Stimulated activated CD4-positive, alpha-beta T cell treated with anti-CD3 and anti-CD28 coated beads, Interleukin-12 subunit alpha, Interleukin-12 subunit beta, amount 100 ng/mL, for 24 hours (primary cell): ENCODE measurements at regions not wholly inside any gene's neighbourhood (a gene's known extent, or its start where the extent isn't known, plus 50 kb on each side); places are given as distances from the start of the nearest gene placed in this dataset.

Experiments used
- DNase-seq, 2 experiments: peaks; one replicate each; pipeline ENCODE4 v3.0.0-alpha.2; 2020; ENCODE audit warnings: low read depth in 2 of 2

DNA sequence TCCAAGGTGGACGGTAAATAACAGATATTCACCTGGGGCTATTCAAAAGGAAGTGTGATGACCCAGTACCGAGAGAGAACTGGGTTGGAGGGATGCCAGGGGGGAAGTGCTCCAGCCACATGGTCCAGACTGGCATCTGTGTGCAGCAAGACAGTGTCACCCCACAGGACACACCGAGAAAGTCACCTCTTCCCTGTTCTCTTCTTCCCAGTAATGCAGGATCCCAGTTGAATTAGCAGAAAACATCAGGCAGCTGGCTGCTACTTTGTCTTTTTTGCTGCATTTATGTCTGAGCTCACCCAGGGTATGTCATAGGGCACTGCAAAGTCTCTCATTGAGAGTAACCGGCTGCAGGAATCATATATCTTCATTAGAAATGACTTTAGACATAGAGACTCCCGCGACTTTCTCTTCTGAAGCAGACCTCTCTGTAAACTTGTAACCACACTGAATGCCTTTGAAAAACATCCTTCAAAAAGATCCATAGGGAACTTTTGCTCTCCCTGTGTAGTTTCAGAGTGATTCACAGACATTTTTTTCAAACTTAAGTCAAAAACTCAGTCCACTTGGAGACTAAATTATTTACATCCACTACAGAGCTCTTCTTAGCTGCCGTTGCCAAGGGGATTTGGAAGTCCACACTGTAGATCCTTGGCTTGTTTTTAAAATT, 609.0 kb upstream of the DPP6 start:
- DNase-seq = no peak

DNA sequence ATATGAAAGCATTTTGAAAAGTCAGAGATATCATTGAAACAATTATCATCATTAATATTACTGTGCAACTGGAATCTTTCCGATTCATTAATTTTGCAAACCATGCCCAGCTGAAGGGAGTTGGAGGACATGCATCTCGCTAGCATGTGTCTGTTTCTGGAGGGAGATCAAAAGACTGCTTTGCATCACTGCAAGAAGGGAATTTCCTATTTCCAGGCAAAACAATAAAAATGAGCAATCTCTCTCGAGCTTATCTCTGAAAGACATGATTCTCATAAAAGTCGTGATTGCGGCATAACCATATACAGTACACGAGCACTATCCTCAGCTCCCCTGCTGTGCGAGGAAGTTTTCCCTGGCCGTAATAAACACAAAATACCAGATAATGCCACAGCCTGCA, 607.6 kb upstream of the DPP6 start:
- no peak for DNase-seq

DNA sequence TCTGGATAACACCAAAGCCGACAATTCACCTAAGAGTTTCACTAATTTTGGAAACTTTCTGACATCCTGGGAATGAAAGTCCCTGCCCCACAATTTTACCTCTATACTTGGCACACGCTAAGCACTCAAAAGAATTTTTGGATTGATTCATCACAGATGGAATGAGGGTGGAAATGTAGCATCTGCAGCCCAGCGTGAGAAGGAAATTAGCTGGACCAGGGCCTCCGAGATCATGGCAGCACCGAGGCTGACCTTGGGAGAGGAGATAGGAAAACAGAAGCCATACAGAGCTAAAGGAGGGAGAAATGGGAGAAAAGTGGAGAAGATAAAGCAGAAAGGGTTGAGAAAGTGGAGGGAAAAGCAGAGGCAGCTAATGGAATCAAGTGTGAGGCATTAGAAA, 606.6 kb upstream of the DPP6 start:
- DNase-seq = no peak

DNA sequence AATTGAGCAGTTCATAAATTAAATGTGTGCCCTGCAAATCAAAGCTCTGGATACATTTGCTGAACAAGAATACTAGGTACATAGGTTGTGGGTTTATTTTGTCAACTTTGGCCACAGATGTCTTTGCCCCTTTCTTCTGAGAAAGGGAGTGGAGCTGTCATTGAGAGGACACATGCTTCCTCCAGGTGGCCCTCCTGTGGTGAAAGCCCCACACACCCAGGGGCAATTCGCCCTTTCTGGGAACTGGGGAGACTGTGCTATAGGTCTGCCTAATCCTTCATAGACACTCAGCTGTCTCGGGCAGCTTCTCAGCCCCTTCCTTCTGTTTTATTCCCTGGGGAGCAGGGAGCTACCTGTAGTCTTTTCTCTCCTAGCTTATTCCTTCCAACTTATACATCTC, 605.7 kb upstream of the DPP6 start:
- no peak for DNase-seq

DNA sequence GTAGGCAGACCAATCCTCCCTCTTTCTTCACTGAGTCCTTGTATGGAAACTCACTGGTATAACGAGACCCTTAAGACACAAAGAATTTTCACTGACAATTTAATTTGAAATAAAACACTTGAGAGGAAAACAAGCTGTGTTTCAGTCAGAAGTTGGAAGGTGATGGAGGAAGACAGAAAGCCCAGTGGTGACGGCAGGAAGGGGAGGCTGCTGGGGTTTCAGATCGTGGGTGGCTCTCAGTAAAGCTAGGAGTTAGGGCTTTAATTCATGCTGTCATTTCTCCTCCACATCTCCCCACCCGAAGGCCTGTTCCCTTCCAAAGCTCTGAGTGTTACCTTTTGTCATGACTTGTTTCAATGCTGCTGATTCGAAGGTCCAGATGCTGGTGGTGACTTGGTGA, 605.2 kb upstream of the DPP6 start:
- DNase-seq = no peak

DNA sequence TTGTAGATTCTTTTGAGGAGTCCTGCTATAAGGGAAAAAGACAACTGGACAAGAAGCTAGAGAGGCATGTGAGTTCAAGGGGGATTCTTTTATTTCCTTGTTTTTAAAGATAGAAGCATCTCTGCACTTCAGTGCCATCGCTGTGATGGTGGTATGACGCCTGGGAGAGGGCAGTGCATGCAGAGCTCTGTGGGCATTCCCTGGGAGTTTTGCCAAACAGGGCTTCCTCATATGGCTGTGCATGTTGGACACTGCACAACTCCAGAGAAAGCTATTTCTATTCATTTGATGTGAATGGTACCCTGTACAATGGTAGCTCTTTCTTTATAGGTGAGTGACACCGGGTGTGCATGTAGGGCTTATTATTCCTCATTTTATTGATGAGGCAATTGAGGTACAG, 599.5 kb upstream of the DPP6 start:
- no peak for DNase-seq

DNA sequence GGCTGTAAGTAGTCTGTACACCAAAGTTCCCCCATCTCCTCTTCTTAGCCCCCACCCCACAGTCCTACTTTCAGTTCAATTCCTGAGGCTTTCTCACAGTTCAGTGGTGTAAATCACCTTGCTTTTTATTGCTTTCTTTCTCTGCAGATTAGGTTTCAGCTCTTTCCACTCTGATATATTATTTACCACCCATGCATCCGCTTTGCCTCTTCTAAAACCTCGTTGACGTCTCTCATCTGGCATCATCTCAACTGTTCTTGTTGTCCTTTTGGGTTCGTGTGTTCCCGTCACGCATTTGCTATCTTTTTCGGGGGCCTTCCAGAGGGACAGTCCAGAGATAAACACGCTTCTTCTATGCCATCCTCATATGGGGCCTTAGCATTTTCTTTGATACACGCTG, 597.9 kb upstream of the DPP6 start:
- DNase-seq = no peak

DNA sequence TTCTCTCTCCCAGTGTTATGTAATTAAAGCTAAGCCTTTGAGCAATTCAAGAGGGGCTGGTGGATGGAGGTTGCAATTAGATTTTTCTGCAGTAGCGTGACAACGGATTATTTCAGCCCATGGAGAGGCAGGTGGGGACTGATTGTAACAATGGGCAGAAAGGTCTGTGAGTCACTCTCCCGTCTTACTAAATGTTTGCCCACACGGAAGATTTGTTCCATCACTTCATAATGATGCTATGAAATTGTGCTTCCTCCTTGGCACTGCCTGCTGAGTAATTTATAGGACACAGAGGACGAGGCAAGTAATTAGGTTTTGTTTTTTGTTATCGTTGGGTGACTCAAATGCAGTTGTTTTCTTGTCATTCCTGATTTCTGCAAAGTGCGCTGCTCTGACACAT, 594.5 kb upstream of the DPP6 start:
- DNase-seq = no peak

DNA sequence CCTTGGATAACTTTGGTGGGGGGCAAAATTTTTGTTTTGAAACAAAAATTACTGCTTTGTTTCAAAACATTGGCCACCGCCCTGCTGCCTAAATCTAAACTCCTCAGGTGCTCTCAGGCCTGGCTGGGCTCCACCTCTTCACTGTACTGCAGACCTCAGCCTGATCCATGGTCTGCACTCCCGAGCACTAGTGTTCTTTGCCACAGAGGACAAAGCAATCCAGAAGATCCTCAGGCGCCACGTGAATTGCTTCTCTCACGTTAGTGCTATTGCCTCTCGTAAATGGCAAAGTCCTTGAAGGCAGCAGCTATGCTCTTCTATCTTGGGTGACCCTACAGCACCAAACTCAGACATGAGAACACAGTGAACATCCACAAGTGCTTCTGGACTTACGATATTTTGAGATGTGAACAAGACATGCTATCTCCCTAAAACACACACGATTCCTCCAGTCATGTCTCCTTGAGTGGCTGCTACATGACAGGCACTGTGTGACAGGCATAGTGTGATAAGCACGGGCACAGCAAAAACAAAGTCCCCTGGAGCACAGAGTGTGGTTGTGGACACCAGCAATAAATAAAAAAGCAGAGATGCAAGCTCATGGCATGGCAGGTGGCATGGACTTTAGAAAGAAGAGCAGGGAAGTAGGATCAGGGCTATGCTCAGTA, 582.1 kb upstream of the DPP6 start:
- DNase-seq = no peak

DNA sequence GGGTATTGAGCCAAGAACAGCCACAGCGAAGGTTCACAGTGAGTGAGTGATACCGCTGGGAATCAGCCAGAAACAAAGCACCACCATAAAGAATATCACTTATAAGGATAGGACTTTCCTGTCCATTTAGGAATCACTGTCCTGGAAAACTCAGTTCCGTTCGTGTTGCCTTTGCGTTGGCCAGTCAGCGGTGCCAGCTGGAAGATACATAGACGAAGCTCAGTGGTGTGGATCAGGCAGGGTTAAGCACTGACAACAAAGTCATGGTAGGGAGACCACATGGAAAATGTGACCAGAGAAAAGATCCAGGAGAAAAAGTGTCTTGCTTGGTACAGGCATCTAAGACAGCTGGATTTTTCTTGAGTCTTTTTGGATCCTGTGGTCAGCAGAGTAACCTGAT, 579.7 kb upstream of the DPP6 start:
- no peak for DNase-seq

DNA sequence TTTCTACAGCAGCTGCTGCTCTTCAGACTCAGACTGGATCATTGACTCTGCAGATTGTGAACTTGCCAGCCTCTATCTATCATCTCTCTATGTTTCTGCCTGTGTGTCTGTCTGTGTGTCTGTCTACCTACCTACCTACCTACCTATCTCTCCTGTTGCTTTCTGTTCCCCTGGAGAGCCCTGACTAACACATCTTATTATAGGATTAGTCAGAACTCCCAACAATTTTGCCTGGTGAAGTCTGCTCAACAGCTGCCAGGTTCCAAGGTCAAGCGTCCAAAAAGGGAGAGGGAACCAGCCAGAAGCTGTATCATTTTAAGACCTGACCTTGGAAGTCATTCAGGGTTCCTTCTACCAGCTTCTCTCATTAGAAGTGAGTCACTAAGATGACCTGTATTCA, 579.0 kb upstream of the DPP6 start:
- DNase-seq = no peak

DNA sequence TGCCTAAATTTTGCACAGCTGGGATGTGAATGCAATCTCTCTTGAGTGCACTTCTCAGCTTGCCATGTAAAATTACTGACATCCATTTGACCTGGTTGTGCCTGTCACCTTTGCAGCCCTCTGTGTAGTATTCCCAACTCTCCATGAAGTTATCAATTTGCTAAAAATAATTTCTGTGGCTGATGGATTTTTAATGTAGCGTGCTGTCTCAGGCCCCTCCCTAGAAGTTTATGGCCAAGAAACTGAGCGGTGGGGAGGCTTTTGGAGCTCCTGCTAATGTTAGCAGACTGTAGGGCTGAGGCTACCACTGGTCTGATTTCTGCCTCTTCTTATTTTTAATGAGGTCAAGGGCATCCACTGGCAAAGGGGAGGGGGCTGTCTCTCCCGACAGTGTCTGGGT, 577.0 kb upstream of the DPP6 start:
- DNase-seq = no peak

DNA sequence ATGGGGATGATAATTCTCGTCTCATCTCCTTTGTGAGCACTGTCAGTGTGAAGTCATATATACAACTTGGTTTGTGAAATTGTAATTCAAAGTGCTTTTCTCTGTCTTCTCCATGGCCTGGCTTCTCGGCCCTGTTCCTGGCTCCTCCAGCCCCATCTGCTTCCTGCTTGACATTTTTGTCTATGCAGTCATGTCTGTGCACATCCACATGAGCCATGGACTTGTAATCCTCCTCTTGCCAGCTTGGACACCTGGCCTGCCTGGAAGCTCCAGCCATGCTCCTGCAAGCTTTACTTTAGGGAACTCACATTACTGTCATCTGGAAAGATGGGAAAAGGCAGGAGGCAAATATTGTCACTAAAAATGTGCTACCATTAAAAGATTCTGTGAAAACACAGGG, 576.0 kb upstream of the DPP6 start:
- DNase-seq = no peak

DNA sequence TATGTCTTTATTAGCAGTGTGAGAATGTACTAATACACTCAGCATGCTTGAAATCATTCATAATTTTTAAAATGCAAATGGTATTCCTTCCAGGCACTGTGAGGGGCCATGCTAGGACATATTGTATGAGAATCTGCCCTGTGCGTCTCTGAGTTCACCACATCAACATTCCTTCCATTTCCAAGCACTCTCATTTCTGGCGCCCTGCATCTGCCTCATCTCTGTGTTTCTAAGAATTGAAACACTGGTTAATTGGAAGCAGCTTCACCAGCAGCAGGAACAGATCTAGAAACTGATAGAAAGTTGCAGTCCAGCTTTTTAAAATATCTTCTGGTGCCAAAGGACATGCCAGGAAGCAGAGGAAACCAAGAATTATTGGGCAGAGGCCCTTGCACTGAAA, 555.9 kb upstream of the DPP6 start:
- no peak for DNase-seq

DNA sequence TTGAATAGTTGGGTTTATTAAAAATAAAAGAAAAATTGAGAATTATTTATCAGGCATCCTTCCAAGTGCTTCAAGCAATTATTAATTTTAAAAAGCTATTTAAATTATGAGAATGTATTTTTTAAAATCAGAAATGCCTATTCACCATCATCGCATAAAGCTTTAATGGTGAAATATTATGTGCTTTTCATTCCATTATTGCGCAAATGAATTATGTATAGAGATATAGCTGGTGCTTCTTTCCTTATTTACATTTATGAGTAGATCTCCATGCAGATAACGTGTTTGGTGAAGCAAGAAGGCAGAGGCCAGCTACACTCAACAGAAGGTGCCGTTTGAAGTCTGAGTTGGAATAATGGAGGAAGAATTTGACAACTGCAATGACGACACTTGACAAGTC, 549.1 kb upstream of the DPP6 start:
- DNase-seq = no peak

DNA sequence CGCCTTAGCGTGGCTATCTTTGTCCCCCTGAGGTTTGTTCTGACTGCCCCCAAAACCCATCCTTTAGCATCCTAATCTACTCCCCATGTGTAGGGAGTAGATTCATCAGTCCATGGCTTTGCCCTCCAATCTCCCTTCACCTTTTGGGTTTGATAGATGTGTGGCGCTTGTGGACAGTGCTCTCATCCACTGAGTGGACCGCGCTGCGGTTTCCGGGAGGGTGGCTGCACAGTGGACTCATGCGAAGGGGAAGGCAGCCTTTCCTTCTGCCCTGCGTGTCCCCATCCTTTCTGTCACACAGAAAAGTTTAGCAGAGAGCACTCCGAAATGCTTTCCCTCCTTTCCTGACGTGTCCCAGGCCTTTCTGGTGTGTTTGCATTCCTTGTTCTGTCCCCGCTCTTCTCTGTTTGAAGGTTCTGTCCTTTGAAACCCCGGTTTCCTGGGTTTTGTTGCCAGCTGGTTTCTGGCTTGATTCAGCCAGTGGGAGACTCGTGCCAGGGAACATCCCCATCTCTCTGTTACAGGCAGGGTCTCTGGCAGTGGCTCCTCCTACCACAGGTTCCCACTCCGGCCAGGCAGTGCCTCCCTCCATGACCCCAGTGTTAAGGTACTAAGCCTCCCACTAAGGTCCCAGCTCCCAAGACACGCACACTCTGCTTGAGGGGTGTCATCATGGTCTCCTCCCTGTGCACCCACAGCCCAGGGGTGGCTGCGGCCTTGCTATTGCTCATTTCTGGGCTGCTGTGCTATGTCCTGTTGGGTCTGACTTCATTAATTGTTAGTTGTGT, 547.7 kb upstream of the DPP6 start:
- no peak for DNase-seq

DNA sequence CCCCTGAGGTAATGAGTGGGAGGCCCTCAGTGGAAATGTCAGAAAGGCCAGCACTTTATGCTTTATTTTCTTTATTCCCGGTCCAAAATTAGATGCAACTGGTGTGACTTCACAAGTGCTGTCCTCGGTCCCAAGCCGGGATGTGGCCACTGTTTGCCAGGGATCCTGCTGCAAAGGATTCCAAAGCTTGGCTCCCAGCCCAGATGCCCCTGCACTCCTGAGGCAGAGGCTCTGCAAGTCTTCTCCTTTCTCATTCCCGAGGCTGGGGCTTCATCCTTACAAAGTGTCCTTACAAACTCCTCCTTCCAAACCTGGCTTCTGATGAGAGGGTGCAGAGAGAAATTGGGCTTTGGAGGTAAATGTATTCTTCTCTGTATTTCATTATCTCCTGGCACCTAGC, 544.3 kb upstream of the DPP6 start:
- DNase-seq = no peak

DNA sequence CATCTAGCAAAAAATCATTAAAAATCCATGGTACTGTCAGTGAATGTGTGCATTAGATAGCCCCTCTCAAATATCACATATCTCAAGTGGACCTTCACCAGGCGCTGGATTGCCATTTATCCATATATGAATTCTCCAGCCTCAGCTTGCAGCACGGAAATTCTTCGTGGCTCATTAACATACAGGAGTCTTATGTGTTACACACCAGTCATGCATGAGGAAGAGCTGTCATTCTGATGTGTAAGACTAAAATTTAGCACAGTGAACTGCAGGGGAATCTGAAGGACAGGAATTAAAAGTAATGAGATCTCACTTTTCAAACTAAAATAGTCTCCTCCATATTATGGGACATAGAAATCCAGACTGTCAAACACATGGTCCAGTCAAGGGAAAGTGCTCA, 542.4 kb upstream of the DPP6 start:
- DNase-seq = no peak

DNA sequence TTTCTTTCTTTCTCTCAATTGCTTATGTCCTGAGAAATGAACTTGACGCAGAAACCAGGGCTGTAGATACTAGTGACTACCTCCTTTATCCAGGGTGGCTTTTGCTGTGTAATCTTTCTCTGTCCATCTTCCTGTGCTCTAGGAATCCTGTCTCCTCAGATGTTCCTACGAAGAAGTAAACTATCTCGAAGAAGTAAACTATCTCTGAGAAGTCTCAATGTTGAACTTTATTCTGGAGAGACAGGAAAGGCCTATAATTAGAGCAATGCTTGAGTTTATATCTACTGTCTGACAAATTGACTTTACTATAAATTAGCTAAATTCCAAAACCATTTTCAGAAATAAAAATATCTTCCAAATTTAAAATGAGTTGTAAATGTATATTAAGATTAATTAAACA, 541.5 kb upstream of the DPP6 start:
- DNase-seq = no peak

DNA sequence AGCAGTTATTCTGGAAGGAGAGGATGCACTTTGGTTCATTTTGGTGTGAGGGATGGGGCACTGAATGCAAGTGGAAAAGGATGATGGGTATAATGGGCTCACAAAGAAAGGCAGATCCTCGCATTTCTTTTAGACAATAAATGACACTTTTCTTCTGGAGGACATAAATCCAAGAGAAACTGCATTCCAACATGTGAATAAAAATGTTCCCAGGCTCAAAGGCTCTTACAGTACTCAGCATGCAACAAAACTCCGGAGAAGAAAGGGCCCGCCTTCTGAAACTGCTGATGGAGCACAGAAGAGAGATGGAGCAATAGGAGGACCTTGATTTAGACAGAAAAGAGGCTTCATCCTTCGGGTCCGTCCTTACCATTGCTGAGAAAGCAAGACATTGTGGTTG, 538.2 kb upstream of the DPP6 start:
- DNase-seq = no peak

DNA sequence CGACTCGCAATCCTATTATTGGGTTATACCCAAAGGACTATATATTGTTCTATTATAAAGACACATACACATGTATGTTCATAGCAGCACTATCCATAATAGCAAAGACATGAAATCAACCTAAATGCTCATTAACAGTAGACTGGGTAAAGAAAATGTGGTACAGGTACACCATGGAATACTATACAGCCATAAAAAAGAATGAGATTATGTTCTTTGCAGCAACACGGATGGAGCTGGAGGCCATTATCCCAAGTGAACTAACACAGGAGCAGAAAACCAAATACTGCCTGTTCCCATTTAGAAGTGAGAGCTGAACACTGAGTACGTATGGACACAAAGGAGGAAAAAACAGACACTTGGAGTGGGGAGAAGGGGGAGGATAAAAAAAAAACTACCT, 536.8 kb upstream of the DPP6 start:
- no peak for DNase-seq

DNA sequence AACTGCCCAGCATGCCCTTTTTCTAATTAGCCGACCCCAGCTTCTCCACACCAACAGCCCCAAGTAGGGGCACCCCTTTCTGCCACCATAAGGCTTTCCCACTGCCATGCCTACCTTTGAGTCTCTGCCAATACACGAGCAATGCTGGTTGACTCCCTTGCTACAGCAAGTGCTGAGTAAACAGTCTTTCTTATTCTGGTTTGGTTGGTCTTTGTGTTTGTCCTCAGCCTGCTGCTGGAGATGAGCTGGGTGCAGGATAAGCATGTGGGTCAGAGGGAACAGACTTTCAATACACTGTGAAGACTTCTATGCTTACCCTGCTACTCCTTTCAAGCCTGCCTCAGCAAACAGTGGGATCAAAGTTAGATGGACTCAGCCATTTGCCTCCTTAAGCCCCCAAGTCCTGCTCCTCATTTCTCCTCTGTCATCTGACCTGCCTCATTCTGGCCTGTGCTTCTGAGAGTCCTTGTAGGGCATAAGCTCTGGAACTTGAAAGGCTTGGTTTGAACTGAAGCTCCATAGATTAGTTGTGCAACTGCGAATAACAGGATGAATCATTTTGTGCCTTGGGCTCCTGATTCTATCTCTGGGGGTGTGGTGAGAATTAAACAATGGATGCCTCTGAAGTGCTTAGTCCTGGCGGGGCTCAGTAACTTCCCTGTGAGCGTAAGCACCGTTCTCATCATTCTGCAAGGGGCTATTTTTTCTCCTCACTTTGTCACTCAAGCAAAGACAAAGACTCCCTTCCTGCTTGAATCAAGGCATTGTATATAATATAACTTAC, 533.8 kb upstream of the DPP6 start:
- no peak for DNase-seq

DNA sequence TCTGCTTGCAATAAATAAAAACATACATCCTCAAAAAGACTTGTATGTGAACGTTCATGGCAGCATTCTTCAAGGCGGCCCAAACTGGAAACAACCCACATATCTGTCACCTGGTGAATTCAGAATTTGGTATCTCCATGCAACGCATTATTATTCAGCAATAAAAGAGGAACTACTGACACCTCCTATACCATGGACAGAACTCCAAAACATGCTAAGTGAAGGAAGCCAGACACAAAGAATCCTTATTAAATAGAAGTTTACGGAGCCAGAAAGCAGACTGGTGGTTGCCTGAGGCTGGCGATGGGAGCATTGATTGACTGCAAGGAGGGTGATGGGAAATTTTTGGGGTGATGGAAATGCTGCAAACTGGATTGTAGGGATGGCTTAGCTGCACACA, 530.8 kb upstream of the DPP6 start:
- DNase-seq = no peak
